ENCODE measurements at regions not wholly inside any gene's neighbourhood (a gene's known extent, or its start where the extent isn't known, plus 50 kb on each side); places are given as distances from the start of the nearest gene placed in this dataset.

DNA sequence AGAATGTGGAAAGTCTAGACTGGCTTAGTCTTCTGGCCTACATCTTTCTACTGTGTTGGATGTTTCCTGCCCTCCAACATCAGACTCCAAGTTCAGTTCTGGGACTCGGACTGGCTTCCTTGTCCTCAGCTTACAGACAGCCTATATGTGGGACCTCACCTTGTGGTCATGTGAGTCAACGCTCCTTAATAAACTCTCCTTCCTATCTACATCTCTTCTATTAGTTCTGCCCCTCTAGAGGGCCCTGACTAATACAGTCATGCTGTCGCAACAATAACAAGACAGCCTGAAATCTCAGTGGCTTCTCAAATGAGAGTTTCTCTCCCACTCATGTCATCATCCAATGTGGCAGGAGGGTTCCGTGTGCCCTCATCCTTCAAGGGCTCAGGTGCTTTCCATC lies 347.8 kb downstream of the MZT1 start:
- no peaks in the 10 kb centered on the region for H3K9me3 ChIP-seq
- ATAC-seq (no peak), DNase-seq (no peak)
- intact Hi-C loops (cut with DNase I, micrococcal nuclease), result no loop called here
- no peaks in the 10 kb centered on the region for H3K4me1 ChIP-seq (ENCODE audit: low read depth)
- H3K4me3 ChIP-seq, result no peak overlapping the region
- TF ChIP-seq, protein P1, sequence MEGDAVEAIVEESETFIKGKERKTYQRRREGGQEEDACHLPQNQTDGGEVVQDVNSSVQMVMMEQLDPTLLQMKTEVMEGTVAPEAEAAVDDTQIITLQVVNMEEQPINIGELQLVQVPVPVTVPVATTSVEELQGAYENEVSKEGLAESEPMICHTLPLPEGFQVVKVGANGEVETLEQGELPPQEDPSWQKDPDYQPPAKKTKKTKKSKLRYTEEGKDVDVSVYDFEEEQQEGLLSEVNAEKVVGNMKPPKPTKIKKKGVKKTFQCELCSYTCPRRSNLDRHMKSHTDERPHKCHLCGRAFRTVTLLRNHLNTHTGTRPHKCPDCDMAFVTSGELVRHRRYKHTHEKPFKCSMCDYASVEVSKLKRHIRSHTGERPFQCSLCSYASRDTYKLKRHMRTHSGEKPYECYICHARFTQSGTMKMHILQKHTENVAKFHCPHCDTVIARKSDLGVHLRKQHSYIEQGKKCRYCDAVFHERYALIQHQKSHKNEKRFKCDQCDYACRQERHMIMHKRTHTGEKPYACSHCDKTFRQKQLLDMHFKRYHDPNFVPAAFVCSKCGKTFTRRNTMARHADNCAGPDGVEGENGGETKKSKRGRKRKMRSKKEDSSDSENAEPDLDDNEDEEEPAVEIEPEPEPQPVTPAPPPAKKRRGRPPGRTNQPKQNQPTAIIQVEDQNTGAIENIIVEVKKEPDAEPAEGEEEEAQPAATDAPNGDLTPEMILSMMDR (IDR thresholded peaks at IDR 0.05), result no peak
- no peaks in the 10 kb centered on the region for H3K36me3 ChIP-seq (ENCODE audit: low read depth)

DNA sequence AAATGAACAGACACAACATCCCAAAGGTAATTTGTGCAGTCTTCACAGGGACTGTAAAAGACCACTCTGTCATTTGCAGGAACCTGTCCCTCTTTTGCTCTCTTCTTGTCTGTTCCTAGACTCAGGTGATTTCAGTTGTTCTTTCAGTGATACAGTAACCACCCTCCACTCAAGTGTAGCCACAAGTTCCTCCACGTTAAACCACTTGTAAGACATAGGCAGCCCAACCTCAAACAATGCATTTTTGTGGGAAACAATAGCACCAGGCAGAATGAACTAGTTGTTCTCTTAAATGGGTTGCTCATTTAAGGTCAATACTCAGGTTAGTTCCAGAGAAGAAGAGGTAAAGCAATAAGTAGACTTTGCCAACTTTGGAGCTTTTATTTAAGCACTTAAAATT lies 359.4 kb downstream of the MZT1 start:
- Histone ChIP-seq H3K4me3 (no peak overlapping the region), H3K9me3 (no peaks in the 10 kb centered on the region), H3K36me3 (ENCODE audit: low read depth) (no peaks in the 10 kb centered on the region), H3K4me1 (ENCODE audit: low read depth) (no peaks in the 10 kb centered on the region)
- intact Hi-C loops (cut with DNase I, micrococcal nuclease), result no loop called here
- TF ChIP-seq, protein P1 (IDR thresholded peaks at IDR 0.05), result no peak
- DNase-seq, result no peak
- no peak for ATAC-seq

DNA sequence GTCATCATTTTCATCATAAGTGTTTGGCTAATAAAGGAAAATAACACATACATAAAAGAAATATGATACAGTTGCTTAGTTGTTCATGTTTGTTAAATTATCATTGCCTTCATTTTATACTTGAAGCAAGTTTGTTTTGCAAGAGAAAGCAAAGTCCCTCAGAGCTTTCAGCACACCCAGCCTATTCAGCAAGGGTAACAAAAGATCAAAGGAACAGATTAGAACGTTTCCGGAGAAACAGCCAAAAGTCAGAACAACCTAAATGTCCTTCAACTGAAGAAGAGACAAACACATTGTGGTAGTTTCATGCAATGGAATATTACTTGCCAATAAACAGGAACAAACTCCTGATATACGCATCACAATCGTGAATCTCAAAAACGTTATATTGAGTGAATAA lies 380.7 kb downstream of the MZT1 start:
- no peaks in the 10 kb centered on the region for H3K4me1 ChIP-seq (ENCODE audit: low read depth)
- no peaks in the 10 kb centered on the region for H3K9me3 ChIP-seq
- H3K36me3 ChIP-seq (ENCODE audit: low read depth), result no peaks in the 10 kb centered on the region
- DNase-seq (no peak), ATAC-seq (no peak)
- intact Hi-C loops (cut with DNase I, micrococcal nuclease), result no loop called here
- H3K4me3 ChIP-seq, result no peak overlapping the region
- TF ChIP-seq, protein P1 (IDR thresholded peaks at IDR 0.05), result no peak

DNA sequence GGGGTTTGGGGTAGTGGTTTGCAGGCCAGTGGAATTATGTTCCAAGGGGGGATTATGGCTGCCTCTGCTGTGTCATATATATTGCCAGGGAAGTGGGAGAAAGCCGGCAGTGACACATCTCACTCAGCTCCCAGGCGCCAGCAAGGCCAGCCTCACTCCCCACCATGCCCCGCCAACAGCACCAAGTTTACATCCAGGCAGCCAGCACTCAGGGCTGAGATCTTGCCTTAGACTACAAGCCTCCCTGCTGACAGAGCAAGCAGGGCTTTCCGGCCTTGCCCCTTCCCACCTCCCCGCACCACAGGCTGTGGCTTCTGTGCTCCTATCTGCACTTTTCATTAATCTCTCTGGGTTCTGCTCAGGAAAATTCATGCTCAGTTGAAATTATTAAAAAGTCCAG lies 385.1 kb downstream of the MZT1 start:
- DNase-seq (no peak), ATAC-seq (no peak)
- TF ChIP-seq, protein P1 (IDR thresholded peaks at IDR 0.05), result no peak
- intact Hi-C loops (cut with DNase I, micrococcal nuclease), result no loop called here
- H3K9me3 ChIP-seq, result no peaks in the 10 kb centered on the region
- no peaks in the 10 kb centered on the region for H3K36me3 ChIP-seq (ENCODE audit: low read depth)
- H3K4me3 ChIP-seq, result no peak overlapping the region
- no peaks in the 10 kb centered on the region for H3K4me1 ChIP-seq (ENCODE audit: low read depth)

DNA sequence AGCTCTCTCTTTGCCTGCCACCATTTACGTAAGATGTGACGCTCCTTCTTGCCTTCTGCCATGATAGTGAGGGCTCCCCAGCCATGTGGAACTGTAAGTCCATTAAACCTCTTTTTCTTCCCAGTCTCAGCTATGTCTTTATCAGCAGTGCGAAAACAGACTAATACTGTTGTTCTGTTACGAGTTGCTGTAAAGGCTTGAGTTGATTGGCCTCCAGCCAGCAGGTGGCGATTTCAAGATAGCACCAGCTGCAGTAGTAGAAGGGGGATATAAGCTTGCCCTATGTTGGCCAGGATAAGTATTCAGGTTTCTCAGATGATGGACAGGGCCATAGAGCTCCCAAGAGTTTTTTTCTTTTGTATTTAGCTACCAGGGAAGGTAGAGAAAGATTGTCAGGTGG lies 385.5 kb downstream of the MZT1 start:
- DNase-seq (no peak), ATAC-seq (no peak)
- no peaks in the 10 kb centered on the region for H3K9me3 ChIP-seq
- intact Hi-C loops (cut with DNase I, micrococcal nuclease), result no loop called here
- H3K4me3 ChIP-seq, result no peak overlapping the region
- H3K4me1 ChIP-seq (ENCODE audit: low read depth), result no peaks in the 10 kb centered on the region
- H3K36me3 ChIP-seq (ENCODE audit: low read depth), result no peaks in the 10 kb centered on the region
- TF ChIP-seq, protein P1 (IDR thresholded peaks at IDR 0.05), result no peak

Data from mucosa of descending colon (tissue), 3 donors.